HepG2 (cell line): ENCODE measurements at regions not wholly inside any gene's neighbourhood (a gene's known extent, or its start where the extent isn't known, plus 50 kb on each side); places are given as distances from the start of the nearest gene placed in this dataset.

Experiments
- CREB1 ChIP-seq, 2 experiments: fragments of 450-650 bp in 1 of 2; IDR thresholded peaks; 2 replicates each; pipeline ENCODE4 v1.6.1; 2016 to 2017; ENCODE audit warnings: control low read depth in 1 of 2, mild to moderate bottlenecking in 1 of 2, missing compliant biosample characterization in 1 of 2, missing genetic modification characterization in 1 of 2
- DR1 ChIP-seq: sonication (generic); formaldehyde crosslinking; IDR thresholded peaks from 2 replicates; pipeline ENCODE4 v1.8.0; 2021; ENCODE audit warnings: mild to moderate bottlenecking, missing genetic modification reagents, inconsistent platforms
- ESRRA ChIP-seq: sonication (generic); formaldehyde crosslinking; IDR thresholded peaks from 2 replicates; pipeline ENCODE4 v1.5.1; 2020; ENCODE audit warnings: mild to moderate bottlenecking, low read depth, missing genetic modification reagents
- TCF12 ChIP-seq, 2 experiments: fragments of 450-650 bp in 1 of 2; sonication (generic) in 1 of 2; formaldehyde crosslinking in 1 of 2; IDR thresholded peaks; 2 replicates each; pipeline versions ENCODE4 v1.6.1 to v1.8.0; 2017 to 2022; ENCODE audit warnings: antibody characterized with exemption in 1 of 2, mild to moderate bottlenecking in 1 of 2, missing genetic modification reagents in 1 of 2, moderate library complexity in 1 of 2

DNA sequence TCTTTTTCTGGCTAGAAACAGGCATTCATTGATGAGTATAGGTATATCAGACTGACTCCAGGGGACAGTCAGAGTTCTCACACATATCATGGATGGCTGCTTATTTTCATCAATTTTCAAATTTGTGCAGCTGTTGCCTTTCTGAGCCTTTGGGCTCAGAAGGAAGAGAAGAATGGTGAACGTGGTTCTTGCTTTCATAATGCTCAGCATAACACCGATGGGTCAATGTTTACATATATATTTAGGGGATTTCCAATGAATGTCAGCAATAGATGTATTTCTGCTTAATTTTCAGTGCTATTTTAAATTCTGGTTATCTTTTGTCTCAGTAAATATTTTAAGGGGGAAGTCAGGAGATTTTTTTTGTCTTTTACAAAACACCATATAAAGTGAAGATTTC lies 581.4 kb upstream of the DPPA4 start:
- no peak for TF ChIP-seq DR1 (CRISPR knock-in tag)
- TF ChIP-seq TCF12 (IDR thresholded peaks at IDR 0.05), result no peak
- TF ChIP-seq TCF12 (CRISPR knock-in tag; IDR thresholded peaks at IDR 0.05), result no peak
- no peak for TF ChIP-seq CREB1 (IDR thresholded peaks at IDR 0.05)
- no peak for TF ChIP-seq CREB1 (CRISPR knock-in tag; IDR thresholded peaks at IDR 0.05)
- no peak for TF ChIP-seq ESRRA (CRISPR knock-in tag)
